HG03060 (cell line): ENCODE measurements at regions not wholly inside any gene's neighbourhood (a gene's known extent, or its start where the extent isn't known, plus 50 kb on each side); places are given as distances from the start of the nearest gene placed in this dataset.
"Not testable (repeated sequence)": the region's sequence is repeated elsewhere in the genome, so short reads cannot be mapped to it uniquely, and the experiment has no call there.

ENCODE experiments used
- ATAC-seq: cut with Tn5 transposase; IDR thresholded peaks from one replicate; pipeline ENCODE4 v1.9.1; 2021; ENCODE audit warnings: low read depth, moderate number of reproducible peaks; ENCODE audit not compliant: unreplicated experiment

DNA sequence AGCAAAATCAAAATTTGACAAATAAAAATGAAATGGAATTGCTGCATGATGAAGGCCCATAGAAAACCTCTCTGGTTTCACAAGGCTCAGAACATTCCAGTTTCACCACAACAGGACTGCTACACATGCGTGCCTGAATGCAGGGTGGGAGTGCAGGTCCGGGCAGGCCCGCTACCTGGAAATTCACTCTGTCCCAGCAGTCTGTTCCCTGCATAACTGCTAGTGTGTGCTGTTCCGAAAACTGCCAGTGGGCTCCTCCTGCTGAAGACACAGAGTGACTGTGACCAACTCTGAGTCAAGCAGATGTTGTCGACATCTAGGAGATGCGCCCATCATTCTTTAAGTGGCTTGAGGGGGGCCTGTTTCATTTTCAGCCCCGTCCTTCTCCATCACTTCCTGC is 284.8 kb upstream of the MAF start:
- no peak for ATAC-seq

- ATAC-seq, result no peak
Observed at GRCh38 chr16:79883494-79883893, 283.0 kb upstream of the MAF start.

DNA sequence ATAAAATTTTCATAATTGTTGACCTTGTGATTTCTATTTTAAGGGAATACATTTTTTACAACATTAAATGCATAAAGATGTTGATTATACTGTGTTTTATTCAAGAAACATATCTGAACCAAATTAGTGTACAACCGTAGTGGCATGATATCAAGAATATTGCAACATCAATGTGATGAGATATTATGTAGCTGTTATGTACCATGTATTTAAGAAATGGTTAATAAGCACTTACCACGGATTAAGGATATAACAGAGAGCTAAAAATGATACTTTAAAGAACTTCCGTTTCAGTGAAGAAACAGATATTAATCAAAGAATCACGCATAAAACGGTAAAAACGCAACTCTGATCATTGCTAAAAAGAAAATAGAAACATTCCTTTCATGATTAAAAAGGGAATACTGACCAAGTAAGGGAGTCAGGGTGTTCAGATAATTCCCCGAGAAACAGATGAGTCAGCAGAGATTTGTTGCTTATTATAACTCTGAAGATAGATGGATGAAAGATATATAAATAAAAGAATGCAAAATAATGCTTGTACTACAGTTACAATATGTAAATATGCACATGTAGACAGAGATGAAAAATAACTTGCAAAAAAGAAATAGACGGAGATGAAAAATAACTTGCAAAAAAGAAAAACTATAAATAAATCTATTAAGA is 281.9 kb upstream of the MAF start:
- no peak for ATAC-seq

- not testable (repeated sequence) for ATAC-seq
Observed at GRCh38 chr16:79881107-79881506, 280.6 kb upstream of the MAF start.

GRCh38 chr16:79876332-79876730 is 275.8 kb upstream of the MAF start:
- no peak for ATAC-seq

DNA sequence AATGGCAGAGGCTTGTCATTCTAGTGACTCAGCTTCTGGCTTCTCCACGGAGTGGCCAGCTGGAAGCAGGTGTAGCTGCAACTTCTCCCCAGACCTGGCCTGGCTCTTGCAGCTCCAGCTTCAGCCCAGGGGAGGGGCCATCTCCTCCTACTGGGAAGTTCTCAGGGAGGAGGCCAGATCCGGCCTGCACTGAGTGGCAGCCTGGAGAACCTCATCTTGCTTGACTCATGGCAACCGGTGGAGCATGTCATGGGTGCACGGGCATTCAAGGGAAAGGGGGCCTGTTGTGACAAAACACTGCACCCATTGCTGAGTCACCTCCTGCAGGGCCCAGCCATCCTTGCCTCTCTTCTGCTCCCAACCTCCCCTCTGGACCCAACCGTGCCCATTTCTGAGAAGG is 273.9 kb upstream of the MAF start:
- no peak for ATAC-seq

DNA sequence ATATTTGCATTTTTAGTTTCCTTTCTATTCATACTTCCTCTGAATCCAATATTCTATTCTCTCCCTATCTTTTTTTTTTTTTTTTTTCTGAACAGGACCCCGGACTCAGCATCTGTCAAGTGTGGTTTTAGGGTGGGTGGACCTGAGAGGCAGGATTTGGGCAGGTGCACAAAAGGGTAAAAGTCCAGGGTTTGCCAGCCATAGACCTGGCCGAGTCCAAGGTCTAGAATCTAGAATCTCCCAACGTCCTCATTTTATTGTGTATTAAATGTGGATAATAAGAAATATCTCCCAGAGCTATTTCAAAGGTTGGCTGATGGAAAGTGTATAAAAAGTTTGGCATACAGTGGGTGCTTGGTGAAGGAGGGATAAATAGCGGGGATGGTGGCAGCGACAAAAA is 273.3 kb upstream of the MAF start:
- ATAC-seq, result no peak

GRCh38 chr16:79871906-79872305 is 271.4 kb upstream of the MAF start:
- ATAC-seq, result no peak

GRCh38 chr16:79870016-79870886 is 269.7 kb upstream of the MAF start:
- no peak for ATAC-seq

DNA sequence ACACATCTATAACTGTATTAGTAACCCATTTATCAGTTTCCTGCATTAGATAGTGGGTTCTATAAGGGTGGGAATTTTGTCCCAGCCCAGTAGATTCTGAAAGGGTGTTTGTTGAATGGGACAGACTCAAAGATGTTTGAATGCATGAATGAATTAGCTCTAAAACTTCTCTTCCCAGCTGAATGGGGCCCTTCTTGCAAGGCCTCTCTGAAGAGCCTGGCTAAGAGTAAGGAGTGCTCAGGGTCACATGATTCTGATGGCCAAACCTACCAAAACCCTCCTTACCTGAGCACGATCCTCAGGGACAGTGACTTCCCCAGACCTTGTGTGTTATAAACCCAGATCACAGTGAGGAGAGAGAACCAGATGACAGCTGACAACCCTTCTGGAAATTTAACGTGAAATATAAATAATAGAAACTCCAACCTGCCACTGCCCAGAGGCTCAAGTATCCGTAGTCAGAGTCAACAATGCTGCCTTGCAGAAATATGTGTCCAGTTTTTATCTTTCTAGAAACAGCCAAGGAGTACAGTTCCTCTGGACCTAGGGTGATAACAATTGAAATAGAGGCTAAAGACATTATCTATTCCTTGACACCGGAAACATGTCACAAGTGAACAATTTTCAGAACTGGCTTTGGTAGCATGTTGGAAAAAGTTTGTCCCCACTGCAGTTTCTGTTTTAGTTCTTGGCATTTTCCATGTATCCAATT is 268.9 kb upstream of the MAF start:
- ATAC-seq, result no peak

DNA sequence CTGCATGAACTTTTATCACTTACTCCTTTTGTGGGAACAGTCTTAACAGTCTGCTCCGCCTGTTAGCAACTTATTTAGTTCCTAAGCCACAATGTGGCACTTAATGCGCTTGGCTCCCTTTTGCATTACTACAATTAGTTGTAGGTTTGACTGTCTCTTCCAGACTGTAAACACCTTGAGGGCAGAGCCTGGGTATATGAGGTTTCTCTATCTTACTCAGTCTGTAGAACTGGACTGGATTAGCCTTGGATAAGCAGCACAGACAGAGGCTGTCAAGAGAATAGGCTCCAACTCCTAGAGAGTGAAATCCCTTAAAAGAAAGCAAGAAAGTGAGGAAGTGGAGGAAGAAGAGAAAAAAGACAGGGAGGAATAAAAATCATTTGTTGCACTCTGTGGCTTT is 268.3 kb upstream of the MAF start:
- no peak for ATAC-seq

- no peak for ATAC-seq
Observed at GRCh38 chr16:79867425-79867997, 267.0 kb upstream of the MAF start.

DNA sequence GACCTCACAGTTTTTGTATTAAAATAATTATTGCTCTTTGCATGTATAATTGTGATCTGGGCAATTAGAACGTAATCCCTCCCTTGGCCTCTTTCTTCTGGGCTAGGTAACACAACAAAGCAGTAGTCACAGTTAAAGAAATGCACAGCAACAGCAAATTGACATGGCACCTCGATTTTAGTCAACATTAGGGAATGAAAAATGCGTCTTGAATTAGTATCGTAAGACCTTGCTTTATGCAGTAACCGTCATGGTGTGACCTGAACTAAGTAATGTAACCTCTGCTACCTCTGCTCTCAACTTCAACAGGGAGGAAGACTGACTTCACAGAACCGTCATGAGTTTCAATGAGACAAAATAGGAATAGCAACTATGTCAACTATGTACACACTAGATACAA is 265.4 kb upstream of the MAF start:
- no peak for ATAC-seq

GRCh38 chr16:79864781-79865391 is 264.3 kb upstream of the MAF start:
- no peak for ATAC-seq

- ATAC-seq, result no peak
Observed at GRCh38 chr16:79864032-79864780, 263.7 kb upstream of the MAF start.

DNA sequence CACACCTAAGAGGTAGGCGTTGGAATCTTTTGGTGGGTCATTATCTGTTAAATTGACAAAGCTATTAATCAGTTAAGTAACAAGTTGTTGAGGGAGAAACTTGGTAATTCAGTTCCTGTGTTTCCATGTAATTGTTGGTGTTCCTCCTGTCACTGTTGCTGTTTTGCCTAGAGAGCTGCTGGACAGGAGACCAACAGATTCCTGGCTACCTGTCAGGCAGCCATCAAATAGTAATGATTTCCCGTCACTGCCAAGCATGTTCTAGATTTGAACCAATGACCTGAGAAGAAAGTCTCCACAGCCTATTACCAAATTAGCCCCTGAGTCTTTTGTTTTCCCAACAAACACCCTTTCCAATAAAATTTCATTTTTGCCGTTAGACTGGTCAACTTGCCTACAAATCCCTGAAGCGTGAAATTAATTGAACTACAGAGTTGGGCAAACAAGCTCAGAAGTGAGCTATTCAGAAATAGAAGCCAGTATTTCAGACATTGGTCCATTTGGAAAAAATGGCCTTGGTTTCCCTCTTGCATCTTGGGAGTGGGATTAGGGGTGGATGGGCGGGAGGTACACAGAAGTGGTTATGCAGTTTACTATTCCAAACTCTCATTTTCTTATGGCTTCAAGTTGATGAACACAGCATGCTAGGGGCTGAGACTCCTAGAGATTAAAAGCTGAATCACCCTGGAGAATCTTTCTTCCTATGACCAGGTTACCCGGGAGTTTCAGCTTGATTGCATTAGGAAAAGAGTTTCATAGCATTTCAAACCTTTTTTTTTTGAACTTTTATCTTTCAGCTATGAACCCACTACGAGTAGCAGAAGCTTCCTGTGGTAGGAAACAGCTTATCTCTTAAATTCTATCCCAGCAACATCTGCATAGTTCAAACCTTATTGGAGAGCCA is 262.8 kb upstream of the MAF start:
- no peak for ATAC-seq

- no peak for ATAC-seq
Observed at GRCh38 chr16:79862601-79863000, 262.1 kb upstream of the MAF start.

DNA sequence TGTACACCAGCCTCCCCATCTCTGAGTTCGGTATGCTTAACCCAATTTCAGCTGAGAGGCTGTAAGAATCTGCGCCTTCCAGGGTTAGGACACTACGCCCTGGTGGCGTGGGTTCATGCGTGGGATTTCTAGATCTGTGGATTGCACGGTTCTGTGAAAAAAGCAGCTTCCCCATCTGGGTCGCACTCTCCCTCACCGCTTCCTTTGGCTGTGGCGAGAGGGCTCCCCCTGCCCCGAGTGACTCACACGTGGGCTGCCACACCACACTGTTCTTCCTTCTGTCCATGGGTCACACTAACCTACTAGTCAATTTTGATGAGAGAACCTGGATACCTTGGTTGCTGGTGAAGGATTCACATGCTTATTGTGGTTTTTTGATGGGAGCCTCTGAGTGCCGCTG is 256.0 kb upstream of the MAF start:
- ATAC-seq, result no peak

GRCh38 chr16:79850348-79850747 is 249.8 kb upstream of the MAF start:
- no peak for ATAC-seq
